Muscle of back (tissue), 3 donors: ENCODE measurements at regions not wholly inside any gene's neighbourhood (a gene's known extent, or its start where the extent isn't known, plus 50 kb on each side); places are given as distances from the start of the nearest gene placed in this dataset.
"Not testable (repeated sequence)": the region's sequence is repeated elsewhere in the genome, so short reads cannot be mapped to it uniquely, and the experiment has no call there.

Experiments
- DNase-seq, 3 donors: peaks; one replicate each; pipeline versions ENCODE4 v3.0.0 to v3.0.0-alpha.2; 2013

GRCh38 chr16:87093804-87094555, 223.2 kb downstream of the C16orf95 start:
- no peak for DNase-seq

- no peak for DNase-seq
Observed at GRCh38 chr16:87094556-87094865, 222.7 kb downstream of the C16orf95 start.

- no peak for DNase-seq
Observed at GRCh38 chr16:87095271-87095670, 221.9 kb downstream of the C16orf95 start.

GRCh38 chr16:87096746-87097333, 220.4 kb downstream of the C16orf95 start:
- DNase-seq: no peak

GRCh38 chr16:87098361-87098760, 218.8 kb downstream of the C16orf95 start:
- no peak for DNase-seq

GRCh38 chr16:87098976-87099720, 218.0 kb downstream of the C16orf95 start:
- DNase-seq: no peak

DNA sequence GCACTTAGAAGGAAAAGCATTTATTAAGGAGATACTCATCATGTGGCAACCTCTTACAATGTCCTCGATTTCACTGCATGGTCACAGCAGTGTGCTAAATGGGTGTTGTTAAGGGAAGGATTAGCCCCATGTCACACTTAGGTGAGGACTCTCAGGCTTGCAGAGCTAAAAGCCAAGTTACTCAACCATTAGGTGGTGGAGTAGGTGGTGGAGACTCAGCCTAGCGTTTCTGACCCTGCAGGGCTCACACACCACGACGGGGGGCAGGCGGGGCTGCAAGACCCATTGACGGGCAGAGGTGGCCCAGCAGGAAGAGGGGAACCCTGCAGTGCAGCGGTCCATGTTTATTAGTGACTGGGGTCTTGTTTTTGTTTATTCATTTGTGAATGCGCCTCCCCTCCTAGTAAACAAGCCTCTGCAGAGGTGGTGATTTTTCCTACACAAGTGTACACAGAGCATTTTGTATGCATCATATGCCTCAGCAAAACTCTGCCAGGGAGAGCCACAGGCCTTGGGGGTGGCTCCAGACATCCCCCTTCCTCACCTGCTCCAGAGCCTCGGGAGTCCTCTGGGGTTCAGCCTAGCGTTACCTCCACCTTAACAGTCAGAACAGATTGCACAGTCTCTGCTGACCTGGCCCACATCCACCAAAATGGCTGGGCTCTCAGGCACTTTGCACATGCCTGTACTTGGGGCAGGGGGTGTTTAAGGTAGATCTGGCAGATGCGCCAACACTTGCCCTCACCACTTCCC, 216.7 kb downstream of the C16orf95 start:
- DNase-seq: no peak

DNA sequence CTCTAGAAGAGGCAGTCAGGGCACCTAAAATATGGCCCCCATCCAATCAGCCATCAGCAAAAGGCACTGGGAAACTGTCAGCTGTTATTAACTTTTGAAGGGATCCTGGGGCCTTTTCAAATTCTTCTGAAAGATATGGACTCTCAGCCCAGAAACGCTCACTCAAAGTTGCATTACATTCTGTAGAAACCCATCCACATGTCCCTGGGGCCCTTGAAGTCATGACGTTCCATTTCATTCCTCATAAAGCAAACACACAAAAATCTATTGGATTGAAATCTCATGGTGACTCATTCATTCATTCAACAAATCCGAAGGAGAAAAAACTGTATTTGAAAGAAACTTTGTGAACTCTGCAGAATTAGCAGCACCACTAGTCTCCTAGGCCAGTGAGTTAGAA, 215.3 kb downstream of the C16orf95 start:
- DNase-seq: peak in 1 of 3 donors; percentile 54

DNA sequence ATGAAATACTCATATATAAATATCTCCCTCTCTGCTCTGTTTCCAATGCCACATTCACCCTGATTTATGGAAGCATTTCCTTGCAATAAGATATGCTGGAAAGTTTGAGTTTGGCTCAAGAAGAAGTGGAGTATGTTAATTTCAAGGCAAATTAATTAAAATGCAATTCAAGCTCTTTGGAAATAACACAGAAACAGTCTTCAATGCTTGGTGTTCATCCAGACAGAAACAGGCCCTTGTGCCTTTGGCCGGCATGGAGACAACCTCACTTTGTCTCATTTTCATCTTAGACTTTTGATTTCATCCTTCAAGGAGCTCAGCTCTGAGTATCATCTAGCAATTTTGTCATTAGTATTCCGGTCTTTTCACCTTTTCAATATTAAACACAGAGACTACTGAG, 210.0 kb downstream of the C16orf95 start:
- no peak for DNase-seq

DNA sequence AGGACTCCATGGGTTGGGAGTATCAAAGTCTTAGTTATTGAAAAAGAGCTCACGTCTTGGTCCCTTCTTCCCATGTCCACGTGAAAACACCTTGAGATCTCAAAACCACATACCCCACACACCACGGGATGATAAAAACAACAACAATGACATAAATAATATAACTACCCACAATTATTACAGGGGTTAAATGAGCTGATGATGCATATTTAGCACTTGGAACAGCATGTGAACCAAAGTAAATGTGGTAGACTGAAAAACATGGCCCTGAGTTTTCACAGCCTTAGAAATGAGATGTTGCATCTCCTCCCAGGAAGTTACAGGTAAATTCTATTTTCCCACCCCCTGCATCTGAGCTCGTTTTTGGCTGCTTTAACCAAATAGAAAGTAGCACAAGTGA, 208.9 kb downstream of the C16orf95 start:
- no peak for DNase-seq

DNA sequence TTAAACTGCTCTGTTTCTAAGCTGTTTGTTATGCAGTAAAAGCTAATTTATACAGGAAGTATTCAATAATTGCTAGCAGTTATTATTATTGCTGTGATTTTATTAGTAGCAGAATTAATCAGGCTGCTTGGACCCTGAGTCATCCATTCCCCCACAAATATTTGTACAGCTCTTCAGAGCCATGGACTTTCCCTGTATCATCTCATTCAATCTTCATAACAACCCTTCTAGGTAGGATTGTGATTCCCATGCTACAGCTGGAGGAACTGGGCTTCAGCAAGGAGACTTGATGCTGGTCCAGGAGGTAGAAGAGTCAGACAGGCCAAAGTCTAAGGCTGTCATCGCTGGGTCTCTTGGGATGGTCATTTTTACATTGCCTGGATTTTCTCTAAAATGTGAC, 208.3 kb downstream of the C16orf95 start:
- no peak for DNase-seq

- no peak for DNase-seq
Observed at GRCh38 chr16:87114832-87115231, 202.4 kb downstream of the C16orf95 start.

DNA sequence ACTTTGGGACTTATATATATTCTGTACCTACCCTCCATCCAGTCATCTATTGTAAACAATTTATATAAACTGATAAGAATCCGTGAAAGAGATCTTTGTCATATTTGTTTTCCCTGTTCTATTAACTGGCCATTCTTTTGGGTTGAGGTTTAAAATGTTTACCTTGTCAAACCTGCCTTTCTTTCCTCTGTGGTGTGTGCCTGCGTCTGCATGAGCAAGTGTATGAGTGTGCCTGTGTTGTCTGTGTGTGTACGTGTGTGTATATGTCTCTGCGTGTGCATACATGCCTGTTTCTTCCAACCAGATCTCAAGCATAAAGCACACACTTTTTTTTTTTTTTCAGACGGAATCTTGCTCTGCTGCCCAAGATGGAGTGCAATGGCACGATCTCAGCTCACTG, 201.5 kb downstream of the C16orf95 start:
- no peak for DNase-seq

DNA sequence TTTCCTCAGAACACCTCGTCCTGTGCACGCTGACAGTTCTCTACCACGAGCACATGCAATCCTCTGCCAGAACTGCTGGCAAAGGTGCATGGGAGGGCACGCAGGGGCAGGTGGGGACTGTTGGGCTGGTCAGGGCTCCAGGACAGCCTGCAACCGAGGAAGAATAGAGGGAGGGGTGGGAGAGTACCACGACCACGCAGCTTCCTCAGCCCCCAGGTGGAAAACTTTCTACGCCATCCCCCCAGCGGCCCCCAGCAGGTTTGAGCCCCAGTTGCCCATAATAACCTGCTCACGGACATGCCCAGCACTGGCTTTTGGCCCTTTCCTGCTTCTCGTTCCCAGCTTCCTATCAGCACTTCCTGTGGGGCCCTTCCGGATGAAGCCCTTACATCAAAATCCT, 199.3 kb downstream of the C16orf95 start:
- DNase-seq: no peak

DNA sequence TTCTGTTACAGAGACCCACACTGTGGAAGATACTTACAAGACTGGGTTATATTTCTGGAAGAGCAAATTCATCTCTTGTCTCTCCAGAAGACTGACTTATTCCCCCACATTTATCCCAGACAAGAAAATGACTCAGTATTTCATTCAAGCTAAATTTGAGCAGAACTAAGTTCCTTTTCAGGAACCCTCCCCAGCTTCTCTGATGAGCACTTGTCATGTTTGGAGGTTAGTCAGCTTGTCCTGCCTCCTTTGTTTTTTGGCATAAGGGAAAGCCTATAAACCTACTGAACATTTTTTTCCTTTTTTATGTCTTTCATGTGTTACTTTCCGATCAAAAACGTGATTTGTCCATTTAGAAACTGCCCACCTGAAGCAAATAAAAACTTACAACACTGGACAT, 198.0 kb downstream of the C16orf95 start:
- no peak for DNase-seq

- DNase-seq: no peak
Observed at GRCh38 chr16:87119748-87120147, 197.4 kb downstream of the C16orf95 start.

GRCh38 chr16:87121816-87122215, 195.4 kb downstream of the C16orf95 start:
- no peak for DNase-seq

DNA sequence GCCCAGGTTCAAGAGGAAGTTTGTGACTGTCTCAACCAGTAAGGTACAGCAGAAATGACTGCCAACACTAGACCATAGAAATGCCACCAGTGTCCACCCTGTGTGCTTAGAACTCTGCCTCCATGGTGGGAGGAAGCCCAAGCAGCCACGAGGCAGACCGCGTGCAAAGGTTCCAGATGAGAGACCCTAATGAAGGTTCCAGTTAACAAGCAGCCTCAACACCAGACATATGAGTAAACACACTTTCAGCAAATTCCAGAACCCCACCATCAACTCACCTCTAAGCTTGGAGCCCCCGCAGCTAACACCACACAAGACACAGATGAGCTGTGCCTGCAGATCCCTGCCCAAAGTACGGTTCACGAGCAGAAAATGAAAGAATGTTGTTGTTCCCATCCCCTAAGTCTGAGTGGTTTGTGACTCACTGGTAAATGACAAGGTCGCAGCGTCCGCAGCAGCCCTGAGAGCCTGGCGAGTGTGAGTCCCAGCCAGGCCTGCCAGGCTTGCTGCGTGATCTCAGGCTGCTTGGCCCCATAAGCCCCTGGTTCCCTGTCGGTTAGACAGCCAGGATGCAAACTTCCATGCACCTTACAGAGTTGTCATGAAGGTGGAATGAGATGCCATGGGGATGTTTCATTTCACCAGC, 193.7 kb downstream of the C16orf95 start:
- DNase-seq: no peak

DNA sequence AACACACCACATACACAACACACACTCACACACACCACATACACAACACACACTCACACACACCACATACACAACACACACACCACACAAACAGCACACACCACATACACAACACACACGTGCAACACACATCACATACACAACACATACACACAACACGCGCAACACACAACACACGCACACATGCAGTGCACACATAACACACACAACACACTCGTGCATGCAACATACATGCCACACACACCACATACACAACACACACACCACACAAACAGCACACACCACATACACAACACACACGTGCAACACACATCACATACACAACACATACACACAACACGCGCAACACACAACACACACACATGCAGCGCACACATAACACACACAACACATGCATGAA, 192.8 kb downstream of the C16orf95 start:
- DNase-seq: not testable (repeated sequence)

GRCh38 chr16:87125206-87126155, 191.7 kb downstream of the C16orf95 start:
- peak in 1 of 3 donors; percentile 29 for DNase-seq
